Progenitor cell of endocrine pancreas (in vitro differentiated cells): ENCODE measurements at regions not wholly inside any gene's neighbourhood (a gene's known extent, or its start where the extent isn't known, plus 50 kb on each side); places are given as distances from the start of the nearest gene placed in this dataset.
"Not testable (repeated sequence)": the region's sequence is repeated elsewhere in the genome, so short reads cannot be mapped to it uniquely, and the experiment has no call there.

Source experiments
- DNase-seq: peaks from one replicate; pipeline ENCODE4 v3.0.0; 2021; ENCODE audit warnings: low spot score; ENCODE audit not compliant: unreplicated experiment
- H3K27ac Mint-ChIP-seq: 2 replicates; pipeline ENCODE4 v1.8.0; 2021; ENCODE audit warnings: mild to moderate bottlenecking, moderate library complexity, mixed read lengths
- H3K27me3 Mint-ChIP-seq: 2 replicates; pipeline ENCODE4 v1.8.0; 2021; ENCODE audit warnings: mixed read lengths
- H3K36me3 Mint-ChIP-seq: 2 replicates; pipeline ENCODE4 v1.8.0; 2022; ENCODE audit warnings: mixed read lengths; ENCODE audit not compliant: insufficient read depth
- H3K4me1 Mint-ChIP-seq: 2 replicates; pipeline ENCODE4 v1.8.0; 2021; ENCODE audit warnings: low read depth, mixed read lengths
- H3K4me3 Mint-ChIP-seq: 2 replicates; pipeline ENCODE4 v1.8.0; 2021; ENCODE audit warnings: low read depth, mild to moderate bottlenecking, moderate library complexity, mixed read lengths
- H3K9me3 Mint-ChIP-seq: 2 replicates; pipeline ENCODE4 v1.8.0; 2021; ENCODE audit warnings: low read depth, mixed read lengths
- CTCF ChIP-seq: fragments of 200-600 bp; sonication (generic); IDR thresholded peaks from one replicate; pipeline ENCODE4 v1.5.0; 2021; ENCODE audit warnings: antibody characterized with exemption, mild to moderate bottlenecking; ENCODE audit not compliant: unreplicated experiment

GRCh38 chr1:147384804-147385203 is 142.3 kb downstream of the CHD1L start:
- TF ChIP-seq CTCF, result no peak
- no peak for DNase-seq
- H3K9me3 Mint-ChIP-seq, result no peaks in the 10 kb centered on the region
- H3K4me3 Mint-ChIP-seq, result no peak overlapping the region
- H3K4me1 Mint-ChIP-seq, result no peaks in the 10 kb centered on the region
- no peaks in the 10 kb centered on the region for H3K36me3 Mint-ChIP-seq
- H3K27ac Mint-ChIP-seq, result no peak overlapping the region
- H3K27me3 Mint-ChIP-seq, result no peaks in the 10 kb centered on the region

- no peak for DNase-seq
- no peaks in the 10 kb centered on the region for H3K36me3 Mint-ChIP-seq
- H3K9me3 Mint-ChIP-seq, result peaks cover 3% of the 10 kb centered on the region
- no peak overlapping the region for H3K4me3 Mint-ChIP-seq
- no peak for TF ChIP-seq CTCF
- no peaks in the 10 kb centered on the region for H3K27me3 Mint-ChIP-seq
- H3K4me1 Mint-ChIP-seq, result no peaks in the 10 kb centered on the region
- no peak overlapping the region for H3K27ac Mint-ChIP-seq
Measured at GRCh38 chr1:147388969-147389368, 146.5 kb downstream of the CHD1L start.

GRCh38 chr1:147389532-147390184 is 147.2 kb downstream of the CHD1L start:
- no peaks in the 10 kb centered on the region for H3K4me1 Mint-ChIP-seq
- no peak overlapping the region for H3K27ac Mint-ChIP-seq

GRCh38 chr1:147390185-147390542 is 147.7 kb downstream of the CHD1L start:
- no peak overlapping the region for H3K4me3 Mint-ChIP-seq
- no peaks in the 10 kb centered on the region for H3K4me1 Mint-ChIP-seq
- H3K27me3 Mint-ChIP-seq, result no peaks in the 10 kb centered on the region
- no peak for DNase-seq
- no peaks in the 10 kb centered on the region for H3K36me3 Mint-ChIP-seq
- no peak overlapping the region for H3K27ac Mint-ChIP-seq
- peak; percentile 0 for TF ChIP-seq CTCF
- H3K9me3 Mint-ChIP-seq, result peaks cover 3% of the 10 kb centered on the region

More at GRCh38 chr1:147389532-147390184, 147.2 kb downstream of the CHD1L start:
- Mint-ChIP-seq H3K27me3 (no peaks in the 10 kb centered on the region), H3K9me3 (peaks cover 3% of the 10 kb centered on the region), H3K4me3 (no peak overlapping the region), H3K36me3 (no peaks in the 10 kb centered on the region)
- no peak for DNase-seq
- TF ChIP-seq CTCF, result peak; percentile 66

- H3K9me3 Mint-ChIP-seq, result peaks cover 4% of the 10 kb centered on the region
- no peaks in the 10 kb centered on the region for H3K4me1 Mint-ChIP-seq
- TF ChIP-seq CTCF, result no peak
- no peak overlapping the region for H3K4me3 Mint-ChIP-seq
- H3K27ac Mint-ChIP-seq, result no peak overlapping the region
- no peak for DNase-seq
- no peaks in the 10 kb centered on the region for H3K27me3 Mint-ChIP-seq
- no peaks in the 10 kb centered on the region for H3K36me3 Mint-ChIP-seq
Measured at GRCh38 chr1:147391114-147391513, 148.6 kb downstream of the CHD1L start.

- H3K4me1 Mint-ChIP-seq, H3K27me3 Mint-ChIP-seq, H3K27ac Mint-ChIP-seq, H3K4me3 Mint-ChIP-seq, H3K36me3 Mint-ChIP-seq, DNase-seq: not testable (repeated sequence)
- H3K9me3 Mint-ChIP-seq, result peaks cover 11% of the 10 kb centered on the region
Measured at GRCh38 chr1:147402326-147403045, 138.8 kb upstream of the BCL9 start.

- H3K27me3 Mint-ChIP-seq, H3K27ac Mint-ChIP-seq, H3K36me3 Mint-ChIP-seq: not testable (repeated sequence)
Measured at GRCh38 chr1:147404344-147404743, 137.0 kb upstream of the BCL9 start.

More at GRCh38 chr1:147404344-147404743, 137.0 kb upstream of the BCL9 start:
- not testable (repeated sequence) for H3K4me1 Mint-ChIP-seq, H3K4me3 Mint-ChIP-seq, DNase-seq
- peaks cover 15% of the 10 kb centered on the region for H3K9me3 Mint-ChIP-seq
